Fibroblast of upper back skin (primary cell): ENCODE measurements at regions not wholly inside any gene's neighbourhood (a gene's known extent, or its start where the extent isn't known, plus 50 kb on each side); places are given as distances from the start of the nearest gene placed in this dataset.
"Not testable (repeated sequence)": the region's sequence is repeated elsewhere in the genome, so short reads cannot be mapped to it uniquely, and the experiment has no call there.

Experiments used
- DNase-seq: peaks from one replicate; pipeline ENCODE4 v3.0.0-alpha.2; 2013

GRCh38 chr20:60172346-60172984 is 214.2 kb downstream of the CDH26 start:
- DNase-seq = peak; percentile 56

DNA sequence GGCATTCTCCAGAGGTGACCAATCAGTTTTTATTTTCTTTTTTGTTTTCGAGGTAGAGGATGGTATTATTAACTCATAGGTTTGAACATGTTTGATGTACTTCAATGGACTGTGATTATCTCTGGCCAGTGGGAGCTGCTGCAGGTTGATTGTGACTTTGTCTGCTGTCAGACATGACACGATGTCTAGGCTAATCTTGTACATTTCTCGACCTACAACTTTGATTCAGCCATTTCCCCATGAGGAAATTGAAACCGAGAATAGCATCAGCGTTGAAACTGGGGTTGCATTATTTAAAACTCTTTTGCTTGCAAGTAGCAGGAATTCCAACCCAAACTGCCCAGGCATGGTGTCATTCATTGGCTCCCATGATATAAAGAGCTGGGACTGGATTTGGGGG is 218.9 kb downstream of the CDH26 start:
- DNase-seq = no peak

- no peak for DNase-seq
Observed at GRCh38 chr20:60180986-60181385, 222.8 kb downstream of the CDH26 start.

DNA sequence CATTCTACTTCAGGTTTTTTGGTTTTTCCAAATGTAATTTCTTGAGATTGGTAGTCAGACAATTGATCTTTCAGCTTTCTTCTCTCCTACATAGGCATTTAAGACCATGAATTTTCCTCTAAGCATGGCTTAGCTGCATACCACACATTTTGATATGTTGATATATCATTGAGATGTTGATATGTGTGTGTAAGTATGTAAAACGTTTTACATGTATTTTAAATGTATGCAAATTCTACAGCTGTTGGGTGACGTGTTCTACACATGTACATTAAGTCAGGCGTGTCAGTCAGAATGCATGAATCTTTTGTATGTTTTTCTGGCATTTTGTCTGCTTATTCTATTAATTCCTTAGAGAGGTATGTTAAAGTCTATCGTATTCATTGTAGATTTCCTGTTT is 228.2 kb downstream of the CDH26 start:
- no peak for DNase-seq

- DNase-seq = no peak
Observed at GRCh38 chr20:60187683-60188082, 229.5 kb downstream of the CDH26 start.

- no peak for DNase-seq
Observed at GRCh38 chr20:60191014-60191413, 232.8 kb downstream of the CDH26 start.

DNA sequence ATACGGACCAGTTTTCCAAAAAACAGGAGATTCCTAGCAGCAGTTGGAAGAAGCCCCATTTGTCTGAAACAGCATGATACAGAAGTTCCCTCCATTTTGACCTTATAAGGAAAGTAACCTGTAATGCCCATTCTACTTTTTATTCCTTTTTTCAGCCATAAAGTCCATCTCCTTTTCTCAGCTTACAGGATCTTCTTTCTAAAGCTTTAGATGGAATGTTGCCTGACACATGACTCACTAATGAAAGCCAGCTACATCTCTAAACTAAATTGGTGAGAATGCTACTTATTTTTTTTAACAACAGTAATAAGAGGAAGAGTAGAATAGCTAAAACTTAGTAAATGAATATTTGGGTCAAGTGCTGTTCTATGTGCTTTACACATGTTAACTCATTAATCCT is 234.1 kb downstream of the CDH26 start:
- peak; percentile 63 for DNase-seq

DNA sequence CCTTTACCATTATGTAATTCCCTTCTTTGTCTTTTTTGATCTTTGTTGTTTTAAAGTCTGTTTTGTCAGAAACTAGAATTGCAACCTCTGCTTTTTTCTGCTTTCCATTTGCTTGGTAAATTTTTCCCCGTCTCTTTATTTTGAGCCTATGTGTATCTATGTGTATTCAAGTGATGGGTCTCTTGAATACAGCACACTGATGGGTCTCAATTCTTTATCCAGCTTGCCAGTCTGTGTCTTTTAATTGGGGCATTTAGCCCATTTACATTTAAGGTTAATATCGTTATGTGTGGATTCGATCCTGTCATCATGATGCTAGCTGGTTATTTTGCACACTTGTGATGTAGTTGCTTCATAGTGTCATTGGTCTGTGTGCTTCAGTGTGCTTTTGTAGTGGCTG is 240.9 kb downstream of the CDH26 start:
- DNase-seq = not testable (repeated sequence)

GRCh38 chr20:60199866-60200265 is 241.6 kb downstream of the CDH26 start:
- DNase-seq = no peak

GRCh38 chr20:60200305-60200918 is 242.2 kb downstream of the CDH26 start:
- DNase-seq = no peak

DNA sequence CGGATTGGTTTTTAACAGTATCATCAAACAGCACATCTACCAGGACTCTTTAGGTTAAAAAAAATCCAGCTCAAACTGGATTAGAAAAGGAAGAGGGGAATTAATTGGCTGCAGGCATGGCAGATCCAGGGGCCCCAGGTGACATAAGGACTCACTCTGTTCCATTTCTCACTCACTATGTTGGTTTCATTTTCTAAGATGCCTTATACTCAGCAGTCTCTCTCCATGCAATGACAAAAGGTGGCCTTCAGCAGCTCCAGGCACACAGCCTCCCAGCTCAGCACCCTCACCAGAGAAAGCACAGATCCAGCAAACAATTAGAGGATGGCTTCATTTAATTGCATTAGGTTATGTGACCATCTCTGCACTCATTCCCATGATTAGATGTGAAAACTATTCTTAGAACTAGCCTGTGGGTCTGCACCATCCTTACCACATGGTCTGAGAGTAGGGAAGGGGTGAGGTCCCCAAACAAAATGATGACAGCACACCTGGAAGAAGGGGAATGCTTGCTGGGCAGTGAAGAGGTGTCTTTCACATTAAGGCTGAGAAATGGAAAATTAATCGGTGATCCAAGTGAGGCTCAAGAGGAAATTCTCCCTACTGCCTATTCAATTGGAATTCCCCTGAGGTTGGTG is 243.1 kb downstream of the CDH26 start:
- no peak for DNase-seq

GRCh38 chr20:60202046-60202445 is 243.8 kb downstream of the CDH26 start:
- DNase-seq = no peak

GRCh38 chr20:60203451-60203850 is 245.2 kb downstream of the CDH26 start:
- DNase-seq = peak; percentile 14

DNA sequence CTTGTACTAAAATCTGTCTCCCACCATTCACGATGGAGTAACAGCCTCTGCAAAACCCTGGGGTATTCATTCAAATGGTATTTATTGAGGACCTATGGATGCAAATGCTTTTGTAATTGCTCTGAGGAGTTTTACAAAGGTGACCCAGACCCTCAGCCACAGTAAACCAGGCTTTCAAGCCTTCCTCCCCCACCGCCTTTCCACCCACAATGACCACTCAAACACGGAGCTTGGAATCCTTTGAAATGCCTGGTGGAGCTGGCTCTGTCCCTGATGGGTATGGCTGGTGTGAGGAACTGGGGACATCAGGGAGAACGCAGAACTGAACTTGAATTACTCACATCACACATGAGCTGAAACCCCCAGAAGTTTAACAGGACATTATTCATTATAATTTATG is 246.4 kb downstream of the CDH26 start:
- no peak for DNase-seq

DNA sequence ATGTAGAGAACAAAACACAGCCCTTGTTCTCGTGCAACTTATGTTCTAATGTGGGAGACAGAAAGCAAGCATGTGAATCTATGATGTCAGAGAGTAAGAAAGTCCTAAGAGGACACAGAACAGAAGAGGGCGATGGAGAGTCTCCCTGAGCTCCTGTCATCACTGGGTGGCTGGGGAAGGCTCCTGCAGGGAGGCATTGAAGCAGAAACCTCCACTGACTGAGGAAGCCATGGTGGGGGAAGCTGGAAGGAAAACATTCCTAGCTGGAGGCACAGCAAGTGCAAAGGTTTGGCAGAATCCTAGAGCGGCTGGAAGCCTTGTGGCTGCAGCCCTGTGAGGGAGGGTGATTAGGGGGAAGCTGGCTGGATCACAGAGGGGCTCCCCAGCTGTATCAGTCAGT is 248.0 kb downstream of the CDH26 start:
- DNase-seq = peak; percentile 65

DNA sequence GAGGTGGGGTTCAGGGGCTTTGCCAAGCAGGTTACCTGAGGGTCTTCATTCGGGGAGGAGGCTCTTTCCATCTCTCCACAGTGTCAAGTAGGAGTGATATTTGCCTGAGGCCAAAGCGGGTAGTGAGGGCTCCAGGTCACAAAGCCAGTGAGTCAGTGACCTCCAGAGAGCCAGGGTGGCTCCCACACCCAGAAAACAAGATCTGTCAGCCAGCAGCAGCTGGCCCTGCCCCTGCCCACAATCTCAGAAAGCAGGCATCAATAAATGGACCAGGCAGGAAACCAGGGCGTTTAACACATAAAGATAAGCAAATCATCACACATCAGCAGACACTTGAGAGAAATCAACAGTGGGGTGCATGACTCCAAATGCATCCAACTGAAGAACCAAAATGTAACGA is 250.8 kb downstream of the CDH26 start:
- no peak for DNase-seq

DNA sequence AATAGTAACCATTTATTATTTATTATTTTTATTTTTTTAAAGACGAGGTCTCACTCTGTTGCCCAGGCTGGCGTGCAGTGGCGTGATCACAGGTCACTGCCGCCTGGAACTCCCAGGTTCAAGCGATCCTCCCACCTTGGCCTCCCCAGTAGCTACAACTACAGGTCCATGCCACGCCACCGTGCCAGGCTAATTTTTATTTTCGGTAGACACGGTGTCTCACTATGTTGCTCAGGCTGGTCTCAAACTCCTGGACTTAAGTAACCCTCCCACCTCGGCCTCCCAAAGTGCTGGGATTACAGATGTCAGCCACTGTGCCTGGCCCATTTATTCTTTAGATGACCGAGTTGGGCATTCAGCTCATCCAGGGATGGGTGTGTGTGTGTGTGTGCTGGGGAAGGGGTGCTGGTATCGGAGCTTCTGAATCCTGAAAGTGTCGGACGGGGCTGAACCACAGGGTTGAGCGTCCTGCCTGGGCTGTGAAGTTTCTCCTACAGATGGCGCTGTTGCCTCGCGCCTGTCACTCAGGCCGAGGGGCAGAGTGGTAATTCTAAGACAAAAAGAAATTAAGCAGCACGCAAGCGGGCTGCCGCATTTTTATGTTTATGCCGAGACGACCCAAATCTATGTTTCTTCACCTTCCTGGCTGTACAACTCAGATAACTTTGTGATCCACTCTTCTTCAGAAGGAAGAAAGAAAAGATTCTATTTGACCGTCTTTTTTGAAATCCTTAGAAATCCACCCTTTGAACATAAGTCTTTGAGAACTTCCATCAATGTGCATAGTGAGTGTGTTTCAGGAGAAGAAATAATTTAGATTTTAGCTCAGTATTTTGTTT is 252.8 kb downstream of the CDH26 start:
- peak; percentile 58 for DNase-seq

DNA sequence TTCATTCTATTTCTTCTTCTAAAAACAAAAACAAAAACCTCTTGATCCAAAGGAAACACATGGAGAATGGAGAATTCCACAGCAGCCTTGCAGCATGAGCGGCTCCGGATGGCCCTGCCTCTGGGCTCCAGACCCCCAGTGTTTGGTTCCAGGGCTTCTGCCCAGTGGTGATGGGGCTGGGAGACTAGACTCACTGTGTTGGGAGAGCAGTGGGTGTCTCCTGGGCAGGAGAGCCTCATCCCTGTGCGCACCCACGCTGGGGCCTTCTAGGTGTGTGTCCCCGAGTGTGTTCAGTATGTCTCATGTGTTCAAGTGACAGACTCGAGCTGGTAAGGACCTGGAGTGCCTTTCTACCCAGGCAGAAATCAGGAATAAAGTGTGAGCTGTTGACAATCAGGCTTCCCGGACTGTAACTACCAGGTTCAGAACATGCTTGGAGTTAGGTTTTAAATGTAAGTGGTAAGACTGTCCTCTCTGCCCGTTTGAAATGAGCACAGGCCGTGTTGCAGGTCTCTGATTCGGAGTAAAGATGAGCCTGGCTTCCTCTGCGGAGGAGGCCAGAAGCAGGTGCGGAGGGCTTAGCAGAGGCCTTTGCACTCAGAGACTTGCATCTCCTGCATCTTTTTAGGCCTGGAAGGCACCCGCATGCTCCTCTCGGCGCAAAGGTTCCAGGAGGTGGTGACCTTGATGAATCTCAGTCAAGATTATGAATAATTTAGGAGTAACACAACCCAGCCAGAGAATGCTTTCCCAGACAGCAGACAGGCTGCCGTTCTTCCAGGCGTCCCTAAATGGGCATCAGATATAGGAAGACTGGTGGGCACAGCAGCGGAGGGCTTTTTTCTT is 253.6 kb downstream of the CDH26 start:
- no peak for DNase-seq

DNA sequence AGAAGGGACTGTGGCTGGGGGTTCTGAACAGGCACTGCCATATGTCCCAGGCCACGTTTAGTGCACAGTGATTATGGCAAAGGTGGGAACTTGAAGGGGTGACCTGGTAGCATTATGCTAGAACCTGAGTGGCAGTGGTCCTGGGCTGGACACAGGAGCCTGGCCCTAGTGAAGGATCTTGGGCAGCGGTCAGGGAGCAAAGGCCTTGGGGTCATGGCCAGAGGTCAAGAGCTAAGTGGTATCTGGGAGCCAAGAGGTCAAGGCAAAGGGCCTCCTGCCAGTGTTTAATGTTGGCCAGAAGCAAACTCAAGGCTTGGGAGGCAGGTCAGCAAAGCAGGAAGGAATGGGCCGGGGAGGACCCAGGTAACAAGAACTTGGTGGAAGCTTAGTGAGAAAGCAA is 254.5 kb downstream of the CDH26 start:
- no peak for DNase-seq

DNA sequence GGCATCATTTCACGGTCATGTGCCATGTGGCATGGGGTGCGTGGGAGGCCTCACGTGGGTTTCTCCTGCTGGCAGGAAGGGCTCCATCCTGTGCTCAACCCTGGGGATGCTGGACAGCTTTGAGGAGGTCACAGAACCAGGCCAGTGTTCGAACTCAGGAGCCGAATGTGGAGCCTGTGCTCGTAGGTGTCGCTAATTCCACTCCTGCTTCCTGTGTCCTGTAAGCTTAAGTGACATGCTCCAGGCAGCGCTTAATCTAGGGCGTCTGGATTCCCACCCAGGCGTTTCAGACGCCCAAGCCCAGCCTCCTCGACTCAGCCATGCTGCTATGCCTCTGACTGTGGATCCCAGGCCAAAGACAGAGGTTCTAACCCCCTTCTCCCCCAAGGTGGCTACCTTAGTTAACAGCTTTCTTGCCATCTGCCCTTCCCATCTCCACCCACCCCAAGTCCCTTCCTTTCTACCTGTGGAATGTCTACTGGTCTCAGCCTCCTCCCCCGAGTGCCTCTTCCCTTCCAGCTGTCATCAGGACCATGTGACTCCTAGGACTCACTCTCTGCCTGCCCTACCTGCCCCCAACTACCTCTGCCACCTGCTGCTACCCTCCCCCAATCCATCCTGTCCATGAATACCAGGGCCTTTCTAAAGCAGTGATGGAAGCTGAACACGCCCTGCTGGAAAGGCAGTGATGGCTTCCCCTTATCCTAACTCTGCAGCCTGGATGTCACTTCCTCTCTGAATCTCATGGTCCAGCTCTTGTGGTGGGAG is 255.1 kb downstream of the CDH26 start:
- no peak for DNase-seq

GRCh38 chr20:60214901-60215815 is 256.9 kb downstream of the CDH26 start:
- no peak for DNase-seq
